ENCODE measurements at regions not wholly inside any gene's neighbourhood (a gene's known extent, or its start where the extent isn't known, plus 50 kb on each side); places are given as distances from the start of the nearest gene placed in this dataset.
"Not testable (repeated sequence)": the region's sequence is repeated elsewhere in the genome, so short reads cannot be mapped to it uniquely, and the experiment has no call there.

DNA sequence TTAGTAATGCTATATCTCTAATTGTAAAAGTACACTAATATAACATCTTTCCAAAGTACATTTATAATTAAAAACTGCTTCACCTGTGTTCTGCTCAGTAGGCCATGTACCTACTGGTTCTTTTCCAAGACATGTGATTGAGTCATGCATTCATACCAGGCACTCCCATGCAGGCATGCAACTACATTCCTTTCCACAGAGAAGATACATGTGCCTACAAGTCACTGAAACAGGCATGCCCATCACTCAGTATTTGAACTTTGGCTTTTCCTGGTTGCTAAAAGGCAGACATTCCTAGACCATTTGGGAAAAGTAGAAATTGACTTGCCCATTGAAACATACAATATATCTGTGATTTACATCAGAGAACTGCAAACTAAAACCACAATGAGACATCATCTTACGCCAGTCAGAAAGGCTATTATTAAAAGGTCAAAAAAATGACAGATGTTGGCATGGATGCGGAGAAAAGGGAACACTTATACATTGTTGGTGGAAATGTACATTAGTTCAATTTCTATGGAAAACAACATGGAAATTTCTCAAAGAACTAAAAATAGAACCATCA, 148.3 kb upstream of the MOCS2 start:
- no peak overlapping the region for H3K27ac ChIP-seq
- no peak for TF ChIP-seq ZFX (IDR thresholded peaks at IDR 0.05; ENCODE audit: borderline replicate concordance)
- TF ChIP-seq, protein P1, sequence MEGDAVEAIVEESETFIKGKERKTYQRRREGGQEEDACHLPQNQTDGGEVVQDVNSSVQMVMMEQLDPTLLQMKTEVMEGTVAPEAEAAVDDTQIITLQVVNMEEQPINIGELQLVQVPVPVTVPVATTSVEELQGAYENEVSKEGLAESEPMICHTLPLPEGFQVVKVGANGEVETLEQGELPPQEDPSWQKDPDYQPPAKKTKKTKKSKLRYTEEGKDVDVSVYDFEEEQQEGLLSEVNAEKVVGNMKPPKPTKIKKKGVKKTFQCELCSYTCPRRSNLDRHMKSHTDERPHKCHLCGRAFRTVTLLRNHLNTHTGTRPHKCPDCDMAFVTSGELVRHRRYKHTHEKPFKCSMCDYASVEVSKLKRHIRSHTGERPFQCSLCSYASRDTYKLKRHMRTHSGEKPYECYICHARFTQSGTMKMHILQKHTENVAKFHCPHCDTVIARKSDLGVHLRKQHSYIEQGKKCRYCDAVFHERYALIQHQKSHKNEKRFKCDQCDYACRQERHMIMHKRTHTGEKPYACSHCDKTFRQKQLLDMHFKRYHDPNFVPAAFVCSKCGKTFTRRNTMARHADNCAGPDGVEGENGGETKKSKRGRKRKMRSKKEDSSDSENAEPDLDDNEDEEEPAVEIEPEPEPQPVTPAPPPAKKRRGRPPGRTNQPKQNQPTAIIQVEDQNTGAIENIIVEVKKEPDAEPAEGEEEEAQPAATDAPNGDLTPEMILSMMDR (IDR thresholded peaks at IDR 0.05), result no peak

DNA sequence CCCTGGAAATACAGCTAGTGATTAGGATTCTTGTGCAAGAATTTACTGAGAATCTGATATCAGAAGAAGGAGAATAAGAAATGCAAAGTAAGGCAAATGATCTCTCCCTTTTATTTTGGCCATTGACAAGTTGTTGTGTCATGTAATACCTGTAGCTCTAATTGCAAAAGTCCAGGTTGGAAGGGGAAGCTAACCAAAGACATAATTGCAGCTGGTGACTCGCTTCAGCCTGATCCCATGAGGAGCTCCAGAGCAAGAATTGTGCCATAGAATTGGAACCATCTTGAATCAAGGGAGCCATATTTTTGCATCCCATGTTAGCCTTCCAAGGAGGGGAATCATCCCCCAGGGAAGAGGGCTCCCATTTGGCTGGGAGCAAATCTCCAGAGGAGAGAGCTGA, 149.6 kb upstream of the MOCS2 start:
- no peak overlapping the region for H3K27ac ChIP-seq
- TF ChIP-seq, protein P1 (IDR thresholded peaks at IDR 0.05), result no peak
- no peak for TF ChIP-seq ZFX (IDR thresholded peaks at IDR 0.05; ENCODE audit: borderline replicate concordance)

DNA sequence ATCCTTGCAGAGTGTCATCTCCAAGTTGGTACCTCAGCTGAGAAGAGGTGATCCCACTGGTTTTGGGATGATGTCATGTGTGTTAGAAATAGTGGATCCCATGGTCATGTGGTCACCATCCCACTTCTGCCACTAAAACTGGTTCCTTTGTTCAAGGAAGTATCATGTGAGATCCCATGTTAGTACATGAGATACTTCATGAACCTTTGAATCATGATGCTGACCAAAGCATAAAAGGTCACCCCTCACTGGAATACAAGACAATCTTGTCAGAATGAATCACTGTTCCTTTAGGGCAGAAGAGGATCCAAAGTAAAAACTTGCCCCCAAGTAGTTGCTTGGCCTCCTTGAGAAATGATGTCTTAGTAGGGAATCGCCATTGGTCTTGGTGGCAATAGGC, 150.9 kb upstream of the MOCS2 start:
- TF ChIP-seq, protein P1 (IDR thresholded peaks at IDR 0.05), result no peak
- no peak for TF ChIP-seq ZFX (IDR thresholded peaks at IDR 0.05; ENCODE audit: borderline replicate concordance)
- no peak overlapping the region for H3K27ac ChIP-seq

DNA sequence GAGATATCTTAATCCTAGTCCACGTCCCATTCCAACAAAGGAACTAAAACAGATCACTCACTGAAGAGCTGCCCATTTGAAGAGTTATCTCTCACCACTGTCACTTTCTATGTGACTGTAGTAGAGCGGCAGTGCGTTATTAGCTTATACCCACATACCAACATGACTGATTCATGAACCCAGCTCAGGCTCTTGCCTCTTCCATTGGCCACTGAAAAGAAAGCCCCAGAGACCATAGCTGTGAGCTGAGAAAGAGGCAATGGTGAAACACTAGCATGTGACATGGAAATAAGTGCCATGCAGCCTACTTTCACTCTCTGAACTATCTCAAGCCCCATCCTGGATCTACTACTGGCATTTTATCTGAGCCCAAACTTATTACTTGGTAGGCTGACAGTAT, 151.7 kb upstream of the MOCS2 start:
- TF ChIP-seq, protein P1 (IDR thresholded peaks at IDR 0.05), result no peak
- TF ChIP-seq ZFX (IDR thresholded peaks at IDR 0.05; ENCODE audit: borderline replicate concordance), result no peak
- H3K27ac ChIP-seq, result no peak overlapping the region

DNA sequence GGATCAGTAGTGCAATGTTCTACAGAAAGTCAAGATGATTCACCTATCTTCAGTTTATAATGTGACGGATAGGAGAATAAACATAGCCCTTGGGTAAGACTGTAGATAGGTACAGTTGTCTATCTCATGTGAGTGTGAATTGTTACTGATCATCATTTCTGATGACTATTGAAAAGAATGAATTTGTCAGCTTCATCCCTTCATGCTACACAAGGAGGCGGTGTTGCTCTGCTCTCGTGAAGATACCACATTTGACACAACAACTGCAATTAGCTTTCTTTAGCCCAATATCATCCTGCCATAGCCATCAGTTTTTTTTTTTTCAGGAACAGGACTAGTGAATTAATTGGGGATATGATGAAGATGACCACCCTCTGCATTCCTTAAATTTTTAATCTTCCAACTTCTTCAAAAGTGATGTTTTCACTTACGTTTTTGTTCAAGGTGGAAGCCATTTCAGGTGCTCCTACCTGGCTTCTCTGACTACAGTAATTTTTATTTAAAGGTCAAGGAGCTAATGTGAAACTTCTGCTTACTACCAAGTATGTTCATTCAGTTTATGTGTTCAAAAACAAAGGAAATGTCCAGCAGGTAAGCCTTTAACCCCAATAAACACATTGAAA, 152.9 kb upstream of the MOCS2 start:
- no peak overlapping the region for H3K27ac ChIP-seq
- TF ChIP-seq, protein P1 (IDR thresholded peaks at IDR 0.05), result peak; percentile 66
- TF ChIP-seq ZFX (IDR thresholded peaks at IDR 0.05; ENCODE audit: borderline replicate concordance), result no peak

DNA sequence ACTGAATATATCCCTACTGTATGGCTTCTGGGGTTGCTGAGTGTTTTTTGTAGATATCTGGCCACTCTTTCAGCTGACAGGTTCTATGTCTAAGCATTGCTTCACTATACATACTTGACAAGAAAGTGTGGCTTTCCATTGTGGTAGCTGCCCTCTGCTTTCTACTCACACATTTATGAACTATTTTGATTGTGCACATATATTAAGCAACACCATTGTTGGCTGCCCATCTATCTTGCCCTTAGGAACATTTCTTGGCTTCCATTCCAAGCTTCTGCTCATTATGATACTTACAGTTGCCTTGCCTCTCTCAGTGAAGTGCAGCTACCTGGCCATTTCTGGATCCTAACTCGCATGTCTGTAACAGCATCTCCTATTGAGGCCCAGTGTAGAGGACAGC, 153.6 kb upstream of the MOCS2 start:
- no peak overlapping the region for H3K27ac ChIP-seq
- TF ChIP-seq, protein P1 (IDR thresholded peaks at IDR 0.05), result no peak
- TF ChIP-seq ZFX (IDR thresholded peaks at IDR 0.05; ENCODE audit: borderline replicate concordance), result no peak

DNA sequence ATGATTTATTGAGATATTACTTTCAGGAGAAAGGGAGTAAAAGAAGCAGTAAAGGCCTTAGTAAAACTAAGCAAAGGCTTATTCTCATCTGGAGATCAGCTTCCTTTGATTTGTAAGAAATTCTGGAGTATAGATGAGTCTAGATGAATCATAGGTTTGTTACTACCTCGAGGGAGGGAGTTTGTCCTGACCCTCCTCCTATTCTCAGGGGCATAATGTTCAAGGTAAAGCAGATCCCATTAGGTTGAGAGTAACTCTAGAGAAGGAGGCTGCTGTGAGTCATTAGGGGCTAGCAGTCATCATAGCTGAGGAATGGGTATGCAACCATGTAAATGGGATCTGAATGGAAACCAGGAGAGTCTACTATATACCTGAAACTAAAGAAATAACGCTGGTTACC, 155.5 kb upstream of the MOCS2 start:
- no peak overlapping the region for H3K27ac ChIP-seq
- TF ChIP-seq, protein P1 (IDR thresholded peaks at IDR 0.05), result no peak
- no peak for TF ChIP-seq ZFX (IDR thresholded peaks at IDR 0.05; ENCODE audit: borderline replicate concordance)

DNA sequence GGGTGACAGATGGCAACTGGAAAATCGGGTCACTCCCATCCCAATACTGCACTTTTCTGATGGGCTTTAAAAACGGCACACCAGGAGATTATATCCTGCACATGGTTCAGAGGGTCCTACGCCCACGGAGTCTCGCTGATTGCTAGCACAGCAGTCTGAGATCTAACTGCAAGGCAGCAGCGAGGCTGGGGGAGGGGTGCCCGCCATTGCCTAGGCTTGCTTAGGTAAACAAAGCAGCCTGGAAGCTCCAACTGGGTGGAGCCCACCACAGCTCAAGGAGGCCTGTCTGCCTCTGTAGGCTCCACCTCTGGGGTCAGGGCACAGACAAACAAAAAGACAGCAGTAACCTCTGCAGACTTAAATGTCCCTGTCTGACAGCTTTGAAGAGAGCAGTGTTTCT, 158.7 kb upstream of the MOCS2 start:
- not testable (repeated sequence) for H3K27ac ChIP-seq
